Gastroesophageal sphincter (tissue), 4 donors: ENCODE measurements at regions not wholly inside any gene's neighbourhood (a gene's known extent, or its start where the extent isn't known, plus 50 kb on each side); places are given as distances from the start of the nearest gene placed in this dataset.

ENCODE experiments used
- ATAC-seq: fragments of 150-250 bp; one replicate; pipeline ENCODE4 v1.9.1; 2016; ENCODE audit warnings: mild to moderate bottlenecking, moderate library complexity
- H3K27ac ChIP-seq, 4 donors: fragments of 200-600 bp; sonication (generic) in 3 of 4; 1 replicate in 3 of 4; 2 replicates in 1 of 4; pipeline ENCODE4 v1.5.1; 2016 to 2019
- H3K27me3 ChIP-seq: fragments of 200-600 bp; sonication (generic); one replicate; pipeline ENCODE4 v1.5.1; 2019
- H3K36me3 ChIP-seq, 2 donors: fragments of 200-600 bp; sonication (generic); one replicate each; pipeline ENCODE4 v1.5.1; 2019; ENCODE audit warnings: control low read depth in 1 of 2
- H3K4me1 ChIP-seq, 3 donors: fragments of 200-600 bp; sonication (generic); 1 replicate in 2 of 3; 2 replicates in 1 of 3; pipeline ENCODE4 v1.5.1; 2016 to 2019; ENCODE audit warnings: control low read depth in 2 of 3
- H3K4me3 ChIP-seq, 2 donors: fragments of 200-600 bp; sonication (generic); one replicate each; pipeline ENCODE4 v1.5.1; 2019; ENCODE audit warnings: mild to moderate bottlenecking in 1 of 2, moderate library complexity in 1 of 2
- H3K9me3 ChIP-seq, 3 donors: fragments of 200-600 bp; sonication (generic); one replicate each; pipeline ENCODE4 v1.5.1; 2017 to 2019; ENCODE audit warnings: control low read depth in 2 of 3
- EP300 ChIP-seq: sonication (generic); formaldehyde crosslinking; IDR thresholded peaks from one replicate; pipeline ENCODE4 v1.6.1; 2017; ENCODE audit warnings: antibody characterized with exemption, mild to moderate bottlenecking
- POLR2A ChIP-seq, 2 donors: fragments of 450-650 bp; IDR thresholded peaks; one replicate each; pipeline ENCODE4 v1.6.1; 2017; ENCODE audit warnings: antibody characterized with exemption in 2 of 2, mild to moderate bottlenecking in 2 of 2, moderate library complexity in 1 of 2
- POLR2AphosphoS5 ChIP-seq: sonication (generic); formaldehyde crosslinking; IDR thresholded peaks from one replicate; pipeline ENCODE4 v1.6.1; 2017; ENCODE audit warnings: antibody characterized with exemption
- WGBS, 2 donors: methylation state at CpG; one replicate each; pipeline ENCODE4 v1.1.5; 2018; ENCODE audit warnings: low coverage in 1 of 2; 5-methylcytosine and 5-hydroxymethylcytosine counted together
- TF ChIP-seq, protein P1 (sequence below), 4 experiments: fragments of 200-600 bp in 2 of 4; fragments of 450-650 bp in 2 of 4; sonication (generic) in 1 of 4; IDR thresholded peaks; one replicate each; pipeline ENCODE4 v1.5.1; 2017 to 2019; ENCODE audit warnings: antibody characterized with exemption in 4 of 4, mild to moderate bottlenecking in 2 of 4, moderate library complexity in 2 of 4

DNA sequence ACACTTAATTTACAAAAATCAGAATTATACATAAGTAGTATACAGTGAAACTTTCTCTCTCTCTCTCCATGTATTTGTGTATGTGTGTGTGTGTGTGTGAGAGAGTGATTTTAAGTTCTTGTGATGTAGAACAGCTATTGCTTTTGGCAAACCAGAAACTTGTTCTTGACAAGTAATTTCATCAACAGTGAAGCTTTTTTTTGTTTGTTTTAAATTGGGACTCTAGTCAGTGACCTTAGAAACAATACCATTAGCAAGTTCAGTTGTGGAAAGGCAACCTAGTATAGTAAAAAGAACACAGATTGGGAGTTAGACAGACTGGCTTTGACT lies 319.1 kb downstream of the PTEN start:
- no peak for TF ChIP-seq POLR2A (IDR thresholded peaks at IDR 0.05)
- no peak for TF ChIP-seq POLR2AphosphoS5
- TF ChIP-seq, protein P1, sequence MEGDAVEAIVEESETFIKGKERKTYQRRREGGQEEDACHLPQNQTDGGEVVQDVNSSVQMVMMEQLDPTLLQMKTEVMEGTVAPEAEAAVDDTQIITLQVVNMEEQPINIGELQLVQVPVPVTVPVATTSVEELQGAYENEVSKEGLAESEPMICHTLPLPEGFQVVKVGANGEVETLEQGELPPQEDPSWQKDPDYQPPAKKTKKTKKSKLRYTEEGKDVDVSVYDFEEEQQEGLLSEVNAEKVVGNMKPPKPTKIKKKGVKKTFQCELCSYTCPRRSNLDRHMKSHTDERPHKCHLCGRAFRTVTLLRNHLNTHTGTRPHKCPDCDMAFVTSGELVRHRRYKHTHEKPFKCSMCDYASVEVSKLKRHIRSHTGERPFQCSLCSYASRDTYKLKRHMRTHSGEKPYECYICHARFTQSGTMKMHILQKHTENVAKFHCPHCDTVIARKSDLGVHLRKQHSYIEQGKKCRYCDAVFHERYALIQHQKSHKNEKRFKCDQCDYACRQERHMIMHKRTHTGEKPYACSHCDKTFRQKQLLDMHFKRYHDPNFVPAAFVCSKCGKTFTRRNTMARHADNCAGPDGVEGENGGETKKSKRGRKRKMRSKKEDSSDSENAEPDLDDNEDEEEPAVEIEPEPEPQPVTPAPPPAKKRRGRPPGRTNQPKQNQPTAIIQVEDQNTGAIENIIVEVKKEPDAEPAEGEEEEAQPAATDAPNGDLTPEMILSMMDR (IDR thresholded peaks at IDR 0.05), result no peak
- no peak for TF ChIP-seq EP300
- no peak for ATAC-seq

DNA sequence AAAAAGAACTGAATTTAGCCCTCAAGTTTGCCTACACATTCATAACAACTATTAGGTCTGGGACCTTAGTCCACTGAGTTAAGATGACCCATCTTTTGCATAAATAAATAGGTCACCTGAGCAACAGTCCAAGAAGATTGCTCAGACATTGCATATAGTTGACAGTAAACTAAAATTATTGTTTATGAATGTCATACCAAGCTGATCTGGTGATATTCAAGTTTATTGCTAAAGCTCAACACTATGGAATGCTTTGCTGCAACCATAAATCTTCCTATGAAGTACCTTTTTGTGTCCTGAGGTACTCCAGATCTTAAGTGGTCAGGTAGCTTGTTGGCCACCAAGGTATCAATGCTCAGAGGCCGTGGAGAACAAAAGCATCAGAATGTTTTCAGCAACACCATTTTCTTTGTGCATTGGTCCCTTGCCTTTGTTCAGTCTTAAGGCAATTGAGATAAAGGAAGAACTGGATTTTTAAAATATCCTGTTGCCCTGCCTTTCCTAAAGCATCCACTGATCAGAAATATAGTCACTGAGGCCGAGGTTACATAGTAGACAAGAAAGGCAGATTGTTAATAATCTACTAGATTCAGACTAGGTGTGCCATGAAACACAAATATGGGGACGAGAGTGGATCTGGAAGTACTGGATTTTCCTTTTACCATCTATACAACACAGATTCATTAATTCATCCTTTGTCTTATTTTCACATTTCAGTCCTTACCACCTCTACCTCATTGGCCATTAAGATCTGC lies 321.3 kb downstream of the PTEN start:
- no peaks in the 10 kb centered on the region for H3K9me3 ChIP-seq
- 95 to 100% methylated on average over 1 to 3 of the region's 3 CpGs for WGBS, 2 donors
- no peak overlapping the region for H3K27ac ChIP-seq
- no peak overlapping the region for H3K4me3 ChIP-seq
- no peak for ATAC-seq
- H3K36me3 ChIP-seq, result no peaks in the 10 kb centered on the region
- TF ChIP-seq POLR2AphosphoS5 (no peak), POLR2A (IDR thresholded peaks at IDR 0.05) (no peak), EP300 (no peak)
- TF ChIP-seq, protein P1 (IDR thresholded peaks at IDR 0.05), result no peak
- H3K4me1 ChIP-seq, result no peaks in the 10 kb centered on the region
- no peaks in the 10 kb centered on the region for H3K27me3 ChIP-seq

More for the DNA sequence above, 319.1 kb downstream of the PTEN start:
- H3K9me3 ChIP-seq, result peaks cover 0 to 3% (median 0%) of the 10 kb centered on the region in 3 donors
- H3K4me3 ChIP-seq, result no peak overlapping the region
- H3K27me3 ChIP-seq, result no peaks in the 10 kb centered on the region
- no peak overlapping the region for H3K27ac ChIP-seq
- H3K36me3 ChIP-seq, result no peaks in the 10 kb centered on the region
- no peaks in the 10 kb centered on the region for H3K4me1 ChIP-seq

DNA sequence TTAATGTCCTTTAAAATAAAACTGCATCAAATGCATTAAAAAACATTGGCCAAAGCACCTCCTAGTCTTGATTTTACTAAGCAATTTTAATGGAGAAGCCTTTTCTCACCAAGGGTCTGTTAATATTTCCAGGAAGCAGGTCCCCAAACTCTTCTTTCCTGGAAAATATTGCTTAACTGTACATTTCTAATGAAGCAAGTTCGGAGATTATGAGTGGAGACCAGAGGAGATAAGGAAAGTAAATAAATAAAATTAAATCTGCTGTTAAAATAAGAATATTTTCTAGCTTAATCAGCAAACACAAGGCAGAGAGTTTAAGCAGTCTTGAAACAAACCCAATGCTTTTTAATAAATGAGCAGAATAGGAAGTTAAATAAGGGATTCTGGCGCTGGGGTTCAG lies 322.4 kb downstream of the PTEN start:
- Histone ChIP-seq H3K4me3 (no peak overlapping the region), H3K27me3 (no peaks in the 10 kb centered on the region), H3K4me1 (no peaks in the 10 kb centered on the region), H3K36me3 (no peaks in the 10 kb centered on the region), H3K9me3 (no peaks in the 10 kb centered on the region), H3K27ac (no peak overlapping the region)
- TF ChIP-seq, protein P1 (IDR thresholded peaks at IDR 0.05), result no peak
- TF ChIP-seq EP300 (no peak), POLR2A (IDR thresholded peaks at IDR 0.05) (no peak), POLR2AphosphoS5 (no peak)
- 56 to 90% methylated on average over 2 of the region's 2 CpGs for WGBS, 2 donors
- ATAC-seq, result no peak

DNA sequence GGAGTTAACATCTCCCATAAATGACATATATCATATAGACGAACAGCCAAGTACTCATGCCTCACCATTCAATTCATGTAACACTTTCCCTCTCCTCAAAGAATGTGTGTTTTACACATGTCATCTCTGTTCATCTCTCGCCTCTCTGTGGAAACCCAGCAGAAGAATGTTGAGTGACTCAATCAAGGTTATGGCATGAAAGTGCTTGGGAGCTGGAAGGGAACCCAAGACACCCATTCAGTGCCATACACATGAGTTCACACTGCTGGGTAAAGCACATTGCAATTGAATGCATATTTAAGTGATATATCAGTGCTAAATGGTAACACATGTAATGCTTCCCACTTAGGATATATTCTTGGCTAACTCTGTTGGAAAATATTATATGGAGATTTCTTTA lies 322.9 kb downstream of the PTEN start:
- no peak for TF ChIP-seq POLR2AphosphoS5
- TF ChIP-seq, protein P1 (IDR thresholded peaks at IDR 0.05), result no peak
- no peak for TF ChIP-seq EP300
- TF ChIP-seq POLR2A (IDR thresholded peaks at IDR 0.05), result no peak

DNA sequence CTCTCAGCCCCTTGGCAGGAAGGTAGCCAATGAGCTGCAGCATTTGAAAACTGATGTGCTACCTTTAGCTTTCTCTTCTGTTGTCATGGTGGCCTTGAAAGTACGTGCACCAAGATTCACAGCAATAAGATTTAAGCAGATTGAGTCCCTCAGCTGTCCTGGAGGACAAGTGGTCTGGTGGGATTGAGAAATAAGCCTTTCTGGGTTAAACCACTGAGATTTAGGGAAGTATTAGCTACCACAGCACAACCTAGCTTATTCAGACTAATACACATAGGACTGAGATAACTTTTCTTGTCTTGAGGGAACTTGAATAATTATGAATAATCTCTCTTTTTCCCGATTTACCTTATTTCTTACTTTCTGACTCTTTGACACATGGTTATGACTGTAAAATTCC lies 324.0 kb downstream of the PTEN start:
- Histone ChIP-seq H3K27me3 (no peaks in the 10 kb centered on the region), H3K36me3 (no peaks in the 10 kb centered on the region), H3K4me3 (no peak overlapping the region), H3K9me3 (no peaks in the 10 kb centered on the region), H3K4me1 (no peaks in the 10 kb centered on the region), H3K27ac (no peak overlapping the region)
- ATAC-seq, result no peak
- TF ChIP-seq, protein P1 (IDR thresholded peaks at IDR 0.05), result no peak
- TF ChIP-seq POLR2AphosphoS5, result no peak
- no peak for TF ChIP-seq EP300
- 67 to 82% methylated on average over 1 of the region's 2 CpGs for WGBS, 2 donors

More for the DNA sequence above, 322.9 kb downstream of the PTEN start:
- H3K4me1 ChIP-seq, result no peaks in the 10 kb centered on the region
- H3K4me3 ChIP-seq, result no peak overlapping the region
- H3K27ac ChIP-seq, result no peak overlapping the region
- H3K27me3 ChIP-seq, result no peaks in the 10 kb centered on the region
- H3K36me3 ChIP-seq, result no peaks in the 10 kb centered on the region
- no peak for ATAC-seq
- H3K9me3 ChIP-seq, result no peaks in the 10 kb centered on the region
- 73 to 77% methylated on average over 2 of the region's 2 CpGs for WGBS, 2 donors
